Adrenal gland (tissue), 5 donors: ENCODE measurements at regions not wholly inside any gene's neighbourhood (a gene's known extent, or its start where the extent isn't known, plus 50 kb on each side); places are given as distances from the start of the nearest gene placed in this dataset.

ENCODE experiments used
- CTCF ChIP-seq, 6 experiments: fragments of 450-650 bp in 4 of 6; fragments of 200-600 bp in 2 of 6; sonication (generic) in 1 of 6; IDR thresholded peaks; 1 replicate in 5 of 6; 2 replicates in 1 of 6; pipeline versions ENCODE4 v1.5.1 to v1.8.0; 2016 to 2021; ENCODE audit warnings: antibody characterized with exemption in 6 of 6, mild to moderate bottlenecking in 2 of 6, moderate library complexity in 1 of 6
- POLR2A ChIP-seq, 2 donors: fragments of 450-650 bp; IDR thresholded peaks; one replicate each; pipeline ENCODE4 v1.6.1; 2017; ENCODE audit warnings: antibody characterized with exemption in 2 of 2, mild to moderate bottlenecking in 2 of 2, moderate library complexity in 1 of 2
- donor health status: DM: no; HTN: no; CAD: no.

- TF ChIP-seq POLR2A (IDR thresholded peaks at IDR 0.05), result no peak
- no peak for TF ChIP-seq CTCF (IDR thresholded peaks at IDR 0.05)
Measured at GRCh38 chr2:126312579-126312978, 343.4 kb upstream of the GYPC start.
